GM04503 (cell line): ENCODE measurements at regions not wholly inside any gene's neighbourhood (a gene's known extent, or its start where the extent isn't known, plus 50 kb on each side); places are given as distances from the start of the nearest gene placed in this dataset.

Experiments used
- DNase-seq: peaks from one replicate; pipeline ENCODE4 v3.0.0-alpha.2; 2012; ENCODE audit warnings: low read depth

- DNase-seq = no peak
These were observed 208.6 kb upstream of the RGMB start for GRCh38 chr5:98564836-98565235.

GRCh38 chr5:98568336-98568735, 205.1 kb upstream of the RGMB start:
- DNase-seq = no peak

GRCh38 chr5:98569288-98569687, 204.2 kb upstream of the RGMB start:
- DNase-seq = no peak

GRCh38 chr5:98570010-98570409, 203.5 kb upstream of the RGMB start:
- no peak for DNase-seq

GRCh38 chr5:98570661-98571191, 202.7 kb upstream of the RGMB start:
- DNase-seq = no peak

GRCh38 chr5:98573834-98574320, 199.6 kb upstream of the RGMB start:
- no peak for DNase-seq

- no peak for DNase-seq
These were observed 197.2 kb upstream of the RGMB start for GRCh38 chr5:98576275-98576674.

- no peak for DNase-seq
These were observed 195.0 kb upstream of the RGMB start for GRCh38 chr5:98578438-98578837.

- peak; percentile 77 for DNase-seq
These were observed 192.1 kb upstream of the RGMB start for GRCh38 chr5:98581112-98581997.

- no peak for DNase-seq
These were observed 189.9 kb upstream of the RGMB start for GRCh38 chr5:98583586-98583985.

GRCh38 chr5:98585661-98586310, 187.7 kb upstream of the RGMB start:
- no peak for DNase-seq

- no peak for DNase-seq
These were observed 186.9 kb upstream of the RGMB start for GRCh38 chr5:98586581-98586980.

GRCh38 chr5:98587166-98587565, 186.3 kb upstream of the RGMB start:
- no peak for DNase-seq

GRCh38 chr5:98588215-98588614, 185.2 kb upstream of the RGMB start:
- DNase-seq = no peak

- DNase-seq = no peak
These were observed 180.0 kb upstream of the RGMB start for GRCh38 chr5:98593418-98593817.

- no peak for DNase-seq
These were observed 179.4 kb upstream of the RGMB start for GRCh38 chr5:98594098-98594497.

- DNase-seq = no peak
These were observed 174.4 kb upstream of the RGMB start for GRCh38 chr5:98599016-98599415.

- DNase-seq = no peak
These were observed 170.8 kb upstream of the RGMB start for GRCh38 chr5:98602534-98603112.

- no peak for DNase-seq
These were observed 170.0 kb upstream of the RGMB start for GRCh38 chr5:98603456-98603855.

GRCh38 chr5:98604301-98604700, 169.2 kb upstream of the RGMB start:
- DNase-seq = no peak

GRCh38 chr5:98604721-98605425, 168.6 kb upstream of the RGMB start:
- DNase-seq = no peak

GRCh38 chr5:98605426-98605825, 168.0 kb upstream of the RGMB start:
- DNase-seq = no peak
